ENCODE measurements at regions not wholly inside any gene's neighbourhood (a gene's known extent, or its start where the extent isn't known, plus 50 kb on each side); places are given as distances from the start of the nearest gene placed in this dataset.

DNA sequence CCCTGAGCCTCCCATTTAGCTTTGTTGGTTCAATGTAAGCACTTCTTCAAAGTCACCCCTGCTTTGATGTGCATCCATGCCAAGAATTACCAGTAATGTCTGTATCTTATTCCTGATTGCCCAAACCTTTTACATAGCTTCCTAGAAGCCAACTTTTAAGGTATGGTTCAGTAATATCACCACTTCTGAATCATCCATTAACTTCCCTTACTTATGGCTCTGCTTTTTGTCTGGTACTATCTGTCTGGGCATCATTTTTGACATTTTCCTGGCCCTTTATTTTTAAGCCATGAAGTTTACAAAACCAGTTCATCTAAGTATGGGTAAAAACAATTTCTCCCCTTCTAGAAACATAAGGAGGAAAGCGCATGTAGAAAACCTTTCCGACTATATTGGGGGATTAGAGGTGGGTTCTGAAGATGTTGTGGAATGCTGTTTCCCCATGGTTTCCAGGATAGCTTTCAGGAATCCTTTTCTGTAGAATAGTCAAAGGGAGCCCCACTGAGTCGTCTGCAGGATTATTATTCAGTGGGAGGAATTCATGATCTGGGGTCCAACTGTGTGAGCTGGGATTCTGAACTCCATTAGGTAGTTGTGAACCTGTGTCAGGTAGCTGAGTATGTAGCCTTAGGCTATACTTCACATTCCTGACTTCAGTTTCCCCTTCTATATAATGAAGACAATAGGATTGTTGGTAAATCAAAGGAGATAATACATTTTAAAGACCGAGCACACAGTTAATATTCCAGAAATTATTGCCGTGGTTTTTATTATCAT lies 163.8 kb downstream of the SUCLA2 start:
- TF ChIP-seq CTCF (IDR thresholded peaks at IDR 0.05): no peak

GRCh38 chr13:47835470-47836228 lies 165.4 kb downstream of the SUCLA2 start:
- TF ChIP-seq CTCF (IDR thresholded peaks at IDR 0.05): no peak

DNA sequence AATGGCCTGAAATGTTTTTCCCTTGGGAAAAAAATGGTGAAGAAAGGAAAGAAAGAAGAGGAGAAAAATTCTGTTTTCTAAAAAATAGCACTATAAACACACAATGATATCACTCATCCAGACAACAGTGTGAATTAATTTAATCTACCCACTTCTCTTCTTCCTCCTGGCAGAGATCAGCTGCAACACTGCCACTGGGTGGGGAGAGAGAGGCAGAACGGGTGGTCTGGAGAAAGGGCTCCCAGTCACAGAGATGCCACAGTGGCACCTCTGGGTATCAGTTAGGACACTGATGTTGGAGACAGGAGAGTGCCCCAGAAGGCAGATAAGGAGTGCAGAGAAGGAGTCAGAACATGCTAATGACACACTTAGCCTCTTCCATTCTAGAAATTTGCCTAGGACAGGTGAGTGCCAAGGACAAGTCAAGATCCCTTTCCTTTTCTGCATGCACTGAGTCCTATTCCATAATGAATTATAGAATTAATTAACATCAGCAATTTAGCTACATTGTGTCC lies 168.6 kb downstream of the SUCLA2 start:
- no peak for TF ChIP-seq CTCF (IDR thresholded peaks at IDR 0.05)

- no peak for TF ChIP-seq CTCF (IDR thresholded peaks at IDR 0.05)
Observed at GRCh38 chr13:47831265-47831664, 169.8 kb downstream of the SUCLA2 start.

DNA sequence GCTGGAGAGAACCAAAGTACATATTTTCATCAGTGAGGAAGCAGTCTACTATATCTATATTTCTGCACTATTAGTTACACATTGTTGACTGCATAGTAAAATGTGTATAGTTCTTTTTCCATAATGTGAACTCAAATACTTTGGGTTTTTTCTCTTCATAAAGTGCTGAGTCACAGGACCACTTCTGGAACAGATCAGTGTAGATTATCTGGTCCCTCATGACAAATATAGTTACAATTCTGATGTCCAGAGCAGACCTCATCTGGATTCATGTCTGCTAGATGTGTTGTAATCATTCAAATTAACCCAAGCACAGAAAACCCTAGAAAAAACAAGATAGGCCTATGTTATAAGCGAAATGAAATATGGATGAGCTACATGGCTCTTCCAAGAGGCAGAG lies 171.4 kb downstream of the SUCLA2 start:
- TF ChIP-seq CTCF (IDR thresholded peaks at IDR 0.05): no peak

- no peak for TF ChIP-seq CTCF (IDR thresholded peaks at IDR 0.05)
Observed at GRCh38 chr13:47826471-47826870, 174.6 kb downstream of the SUCLA2 start.

DNA sequence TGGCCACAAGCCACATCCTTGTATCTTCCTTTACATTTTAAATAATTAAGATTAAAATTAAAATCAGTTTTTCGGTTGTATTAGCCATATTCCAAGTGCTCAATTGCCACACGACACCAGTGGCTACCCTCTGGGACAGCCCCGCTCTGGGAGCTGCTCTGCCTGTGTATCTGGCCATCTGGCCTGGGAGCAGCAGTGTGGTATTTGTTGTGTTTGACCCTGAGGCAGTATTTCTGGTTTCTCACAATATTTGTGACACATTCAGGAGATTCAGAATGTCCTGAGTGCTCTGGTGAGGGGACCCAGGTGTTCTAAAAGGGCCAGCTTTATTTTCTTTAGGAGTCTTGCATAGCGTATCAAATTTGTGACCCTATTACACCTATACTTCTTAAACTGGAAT lies 179.0 kb downstream of the SUCLA2 start:
- no peak for TF ChIP-seq CTCF (IDR thresholded peaks at IDR 0.05)
